Trophoblast cell (in vitro differentiated cells and primary cell): ENCODE measurements at regions not wholly inside any gene's neighbourhood (a gene's known extent, or its start where the extent isn't known, plus 50 kb on each side); places are given as distances from the start of the nearest gene placed in this dataset.

Source experiments
- DNase-seq, 2 donors: peaks; one replicate each; pipeline ENCODE4 v3.0.0-alpha.2; 2016
- H2AFZ ChIP-seq: 2 replicates; pipeline ENCODE4 v1.6.1; 2013; ENCODE audit warnings: low read length, moderate library complexity, mild to moderate bottlenecking; ENCODE audit not compliant: insufficient read depth, poor library complexity
- H2AK5ac ChIP-seq: 2 replicates; pipeline ENCODE4 v1.6.1; 2013; ENCODE audit warnings: mild to moderate bottlenecking, low read length
- H2BK120ac ChIP-seq: 2 replicates; pipeline ENCODE4 v1.6.1; 2013; ENCODE audit warnings: low read length, mild to moderate bottlenecking, moderate library complexity; ENCODE audit not compliant: insufficient read depth, poor library complexity
- H2BK12ac ChIP-seq: 2 replicates; pipeline ENCODE4 v1.6.1; 2013; ENCODE audit warnings: mild to moderate bottlenecking, low read length, moderate library complexity
- H2BK5ac ChIP-seq: 2 replicates; pipeline ENCODE4 v1.6.1; 2013; ENCODE audit warnings: low read length, low read depth, moderate library complexity, mild to moderate bottlenecking; ENCODE audit not compliant: poor library complexity
- H3K14ac ChIP-seq: 2 replicates; pipeline ENCODE4 v1.6.1; 2013; ENCODE audit warnings: mild to moderate bottlenecking, low read length
- H3K18ac ChIP-seq: 2 replicates; pipeline ENCODE4 v1.6.1; 2013; ENCODE audit warnings: mild to moderate bottlenecking, low read length
- H3K23ac ChIP-seq: 2 replicates; pipeline ENCODE4 v1.6.1; 2013; ENCODE audit warnings: low read length
- H3K27ac ChIP-seq: 2 replicates; pipeline ENCODE4 v1.5.1; 2013; ENCODE audit warnings: low read depth, mild to moderate bottlenecking, inconsistent platforms, low read length, moderate library complexity
- H3K27me3 ChIP-seq: 2 replicates; pipeline ENCODE4 v1.6.1; 2013; ENCODE audit warnings: inconsistent platforms, mild to moderate bottlenecking, low read length, moderate library complexity; ENCODE audit not compliant: insufficient read depth
- H3K36me3 ChIP-seq, 2 experiments: 1 replicate in 1 of 2; 2 replicates in 1 of 2; pipeline ENCODE4 v1.6.1; 2013; ENCODE audit warnings: low read length in 2 of 2, mild to moderate bottlenecking in 2 of 2, moderate library complexity in 1 of 2; ENCODE audit not compliant: insufficient read depth in 2 of 2, control insufficient read depth in 1 of 2
- H3K4ac ChIP-seq: 2 replicates; pipeline ENCODE4 v1.6.1; 2013; ENCODE audit warnings: low read depth, mild to moderate bottlenecking, low read length, moderate library complexity
- H3K4me1 ChIP-seq, 2 experiments: 1 replicate in 1 of 2; 2 replicates in 1 of 2; pipeline ENCODE4 v1.6.1; 2013; ENCODE audit warnings: low read length in 2 of 2, mild to moderate bottlenecking in 2 of 2, moderate library complexity in 1 of 2; ENCODE audit not compliant: insufficient read depth in 2 of 2, control insufficient read depth in 1 of 2
- H3K4me2 ChIP-seq: 2 replicates; pipeline ENCODE4 v1.6.1; 2013; ENCODE audit warnings: inconsistent platforms, mild to moderate bottlenecking, low read length, moderate library complexity
- H3K4me3 ChIP-seq: 2 replicates; pipeline ENCODE4 v1.5.1; 2013; ENCODE audit warnings: mild to moderate bottlenecking, low read depth, low read length, inconsistent platforms
- H3K79me1 ChIP-seq: one replicate; pipeline ENCODE4 v1.6.1; 2013; ENCODE audit warnings: low read length
- H3K79me2 ChIP-seq: 2 replicates; pipeline ENCODE4 v1.6.1; 2013; ENCODE audit warnings: low read length, mild to moderate bottlenecking; ENCODE audit not compliant: control insufficient read depth, insufficient read depth, poor library complexity
- H3K9ac ChIP-seq: 2 replicates; pipeline ENCODE4 v1.6.1; 2013; ENCODE audit warnings: mild to moderate bottlenecking, low read length
- H3K9me3 ChIP-seq: 2 replicates; pipeline ENCODE4 v1.6.1; 2013; ENCODE audit warnings: low read depth, mild to moderate bottlenecking, control low read depth, inconsistent platforms, low read length; ENCODE audit not compliant: insufficient read depth
- H4K12ac ChIP-seq: 2 replicates; pipeline ENCODE4 v1.6.1; 2013; ENCODE audit warnings: low read depth, mild to moderate bottlenecking, low read length, moderate library complexity
- H4K8ac ChIP-seq: 2 replicates; pipeline ENCODE4 v1.6.1; 2013; ENCODE audit warnings: low read depth, mild to moderate bottlenecking, low read length, moderate library complexity
- H4K91ac ChIP-seq: one replicate; pipeline ENCODE4 v1.6.1; 2013; ENCODE audit warnings: low read depth, mild to moderate bottlenecking, low read length, moderate library complexity
- WGBS: extraction: QIAGEN DNeasy Blood & Tissue Kit; methylation state at CpG from one replicate; pipeline ENCODE4 v1.1.7; 2013; ENCODE audit warnings: missing lambda C conversion rate; ENCODE audit not compliant: insufficient read length, insufficient coverage; ENCODE audit errors: extremely low coverage; 5-methylcytosine and 5-hydroxymethylcytosine counted together

- Histone ChIP-seq H3K4me3 (no peak overlapping the region), H3K14ac (no peak overlapping the region), H4K12ac (no peak overlapping the region), H3K27me3 (no peaks in the 10 kb centered on the region), H2AFZ (no peak overlapping the region), H3K4me1 (no peaks in the 10 kb centered on the region), H2BK120ac (no peak overlapping the region), H3K79me2 (no peaks in the 10 kb centered on the region), H3K18ac (no peak overlapping the region), H3K9ac (no peak overlapping the region), H3K36me3 (no peaks in the 10 kb centered on the region), H3K9me3 (no peaks in the 10 kb centered on the region), H3K4ac (no peak overlapping the region), H4K91ac (no peak overlapping the region), H2BK12ac (no peak overlapping the region), H3K23ac (no peak overlapping the region), H2BK5ac (no peak overlapping the region), H3K27ac (no peak overlapping the region), H4K8ac (no peak overlapping the region), H3K4me2 (no peak overlapping the region), H3K79me1 (no peaks in the 10 kb centered on the region), H2AK5ac (no peak overlapping the region)
- WGBS, result no CpG with 5 or more reads among the region's 2 CpGs
- DNase-seq, result no peak
Observed at GRCh38 chr2:146417942-146418341, 1426.9 kb upstream of the ACVR2A start.

DNA sequence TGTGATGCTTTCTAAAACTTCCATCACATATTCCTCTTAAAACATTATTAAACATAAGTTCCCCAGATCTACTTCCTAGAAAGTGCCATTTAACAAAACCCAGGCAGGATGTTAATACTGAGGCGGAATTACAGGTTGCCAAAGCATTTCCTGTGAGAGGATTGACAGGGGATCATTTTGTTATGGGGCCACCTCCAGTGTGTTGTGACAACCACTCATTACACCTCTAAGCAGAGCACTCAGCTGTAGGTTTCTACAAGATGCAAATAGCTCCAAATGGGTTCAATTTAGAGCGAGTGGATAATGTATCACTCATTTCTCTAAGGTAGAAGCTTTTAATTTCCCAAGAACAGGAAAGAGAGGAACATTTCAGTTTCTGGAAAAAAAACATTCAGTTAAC, 1429.5 kb upstream of the ACVR2A start:
- no peaks in the 10 kb centered on the region for H3K79me2 ChIP-seq

DNA sequence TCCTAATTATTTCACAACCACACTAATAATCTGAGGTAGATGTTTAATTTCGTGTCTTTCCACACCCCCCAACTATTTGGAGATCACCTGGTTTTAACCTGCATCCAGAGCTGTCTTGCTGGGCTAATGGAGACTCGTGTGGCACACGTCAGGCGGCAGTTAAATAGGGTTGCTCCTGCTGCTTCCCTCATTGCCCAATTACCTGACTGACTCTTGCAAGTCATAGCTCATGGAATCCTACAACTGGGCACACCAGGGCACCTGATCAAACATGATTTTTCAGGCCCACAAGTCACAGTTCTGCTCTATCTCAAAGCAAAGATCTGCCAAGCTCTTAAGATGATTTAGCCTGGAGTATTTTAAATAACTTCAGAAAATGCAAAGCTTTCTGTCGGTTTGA, 1430.4 kb upstream of the ACVR2A start:
- Histone ChIP-seq H2BK12ac (no peak overlapping the region), H3K27ac (no peak overlapping the region), H2BK120ac (no peak overlapping the region), H2AFZ (no peak overlapping the region), H4K91ac (no peak overlapping the region), H4K12ac (no peak overlapping the region), H3K9ac (no peak overlapping the region), H3K36me3 (no peaks in the 10 kb centered on the region), H3K4me3 (no peak overlapping the region), H3K79me2 (no peaks in the 10 kb centered on the region), H3K14ac (no peak overlapping the region), H2BK5ac (no peak overlapping the region), H3K4me1 (no peaks in the 10 kb centered on the region), H2AK5ac (no peak overlapping the region), H3K4ac (no peak overlapping the region), H3K79me1 (no peaks in the 10 kb centered on the region), H3K9me3 (no peaks in the 10 kb centered on the region), H3K4me2 (no peak overlapping the region), H3K27me3 (no peaks in the 10 kb centered on the region), H4K8ac (no peak overlapping the region), H3K23ac (no peak overlapping the region), H3K18ac (no peak overlapping the region)
- no peak for DNase-seq
- WGBS, result no CpG with 5 or more reads among the region's 5 CpGs

More for the DNA sequence above, 1429.5 kb upstream of the ACVR2A start:
- H2AFZ ChIP-seq, result no peak overlapping the region
- H3K4me2 ChIP-seq, result no peak overlapping the region
- H3K14ac ChIP-seq, result no peak overlapping the region
- no CpG with 5 or more reads among the region's 2 CpGs for WGBS
- no peak overlapping the region for H4K12ac ChIP-seq
- no peak overlapping the region for H3K18ac ChIP-seq
- H2BK5ac ChIP-seq, result no peak overlapping the region
- H3K27ac ChIP-seq, result no peak overlapping the region
- H3K4me1 ChIP-seq, result no peaks in the 10 kb centered on the region
- H3K9me3 ChIP-seq, result no peaks in the 10 kb centered on the region
- H4K8ac ChIP-seq, result no peak overlapping the region
- no peak overlapping the region for H3K4ac ChIP-seq
- no peak for DNase-seq
- no peaks in the 10 kb centered on the region for H3K79me1 ChIP-seq
- no peak overlapping the region for H3K23ac ChIP-seq
- no peak overlapping the region for H3K9ac ChIP-seq
- no peaks in the 10 kb centered on the region for H3K36me3 ChIP-seq
- no peaks in the 10 kb centered on the region for H3K27me3 ChIP-seq
- no peak overlapping the region for H2AK5ac ChIP-seq
- no peak overlapping the region for H3K4me3 ChIP-seq
- H2BK12ac ChIP-seq, result no peak overlapping the region
- H4K91ac ChIP-seq, result no peak overlapping the region
- H2BK120ac ChIP-seq, result no peak overlapping the region

DNA sequence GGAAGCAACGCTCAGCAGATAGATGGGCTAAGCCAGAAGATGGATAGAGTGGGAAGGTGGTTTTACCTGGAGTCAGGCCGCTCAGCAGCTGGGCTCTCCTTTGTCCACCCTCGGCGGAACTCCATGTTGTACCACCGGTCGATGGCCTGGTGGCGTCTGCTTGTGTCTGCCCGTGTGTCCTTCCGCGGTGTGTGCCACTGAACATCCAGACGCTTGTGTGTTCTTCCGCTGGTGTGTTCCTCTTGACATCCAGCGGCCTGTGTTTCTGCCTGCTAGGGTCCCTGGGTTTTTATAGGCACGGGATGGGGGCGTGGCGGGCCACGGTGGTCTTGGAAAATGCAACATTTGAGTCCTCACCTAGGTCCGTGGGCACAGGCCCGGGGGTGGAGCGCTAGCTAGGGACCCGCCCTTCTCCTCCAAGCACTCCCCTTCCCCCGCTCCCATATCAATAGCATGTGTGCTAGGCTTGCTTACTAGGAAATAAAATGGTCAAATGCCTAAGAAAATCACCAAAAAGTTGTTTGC, 1431.7 kb upstream of the ACVR2A start:
- Histone ChIP-seq H3K23ac (no peak overlapping the region), H3K9me3 (no peaks in the 10 kb centered on the region), H4K8ac (no peak overlapping the region), H3K18ac (no peak overlapping the region), H3K4me1 (no peaks in the 10 kb centered on the region), H3K9ac (no peak overlapping the region), H2BK5ac (no peak overlapping the region), H3K79me1 (no peaks in the 10 kb centered on the region), H3K27me3 (no peaks in the 10 kb centered on the region), H3K36me3 (no peaks in the 10 kb centered on the region), H3K4ac (no peak overlapping the region), H3K79me2 (no peaks in the 10 kb centered on the region), H2BK120ac (no peak overlapping the region), H3K27ac (no peak overlapping the region), H4K91ac (no peak overlapping the region), H4K12ac (no peak overlapping the region), H3K14ac (no peak overlapping the region), H2AK5ac (no peak overlapping the region), H3K4me2 (no peak overlapping the region), H3K4me3 (no peak overlapping the region), H2AFZ (no peak overlapping the region), H2BK12ac (no peak overlapping the region)
- no peak for DNase-seq
- no CpG with 5 or more reads among the region's 22 CpGs for WGBS
